Brain microvascular endothelial cell (primary cell): ENCODE measurements at regions not wholly inside any gene's neighbourhood (a gene's known extent, or its start where the extent isn't known, plus 50 kb on each side); places are given as distances from the start of the nearest gene placed in this dataset.
A peak's percentile ranks its signal among the peaks of the same experiment; 100 is the strongest.
"Not testable (repeated sequence)": the region's sequence is repeated elsewhere in the genome, so short reads cannot be mapped to it uniquely, and the experiment has no call there.

Experiments used
- DNase-seq: peaks from one replicate; pipeline ENCODE4 v3.0.0-alpha.2; 2020
- H3K27ac ChIP-seq: fragments of 250-450 bp; sonication (Bioruptor Pico); 2 replicates; pipeline ENCODE4 v1.5.1; 2020; ENCODE audit warnings: mild to moderate bottlenecking, moderate library complexity
- H3K27me3 ChIP-seq: fragments of 250-450 bp; sonication (Bioruptor Pico); replicated peaks from 2 replicates; pipeline ENCODE4 v1.5.1; 2020; ENCODE audit warnings: mild to moderate bottlenecking
- H3K36me3 ChIP-seq: fragments of 250-450 bp; sonication (Bioruptor Pico); replicated peaks from 2 replicates; pipeline ENCODE4 v1.5.1; 2020; ENCODE audit warnings: mild to moderate bottlenecking
- H3K4me3 ChIP-seq: 2 replicates; pipeline ENCODE4 v1.5.1; 2011; ENCODE audit warnings: low read depth, mild to moderate bottlenecking, control low read depth, low read length, moderate library complexity
- CTCF ChIP-seq: IDR thresholded peaks from 2 replicates; pipeline ENCODE4 v1.5.1; 2011; ENCODE audit warnings: low read depth, mild to moderate bottlenecking, moderate library complexity, low read length, control low read depth, inconsistent platforms; ENCODE audit errors: missing control alignments
- in situ Hi-C: cut with HindIII; loops from 2 replicates; pipeline ENCODE4 v1.10.0; 2017; ENCODE audit warnings: low sequenced_read_pairs, low pct_ligation_motif_present

DNA sequence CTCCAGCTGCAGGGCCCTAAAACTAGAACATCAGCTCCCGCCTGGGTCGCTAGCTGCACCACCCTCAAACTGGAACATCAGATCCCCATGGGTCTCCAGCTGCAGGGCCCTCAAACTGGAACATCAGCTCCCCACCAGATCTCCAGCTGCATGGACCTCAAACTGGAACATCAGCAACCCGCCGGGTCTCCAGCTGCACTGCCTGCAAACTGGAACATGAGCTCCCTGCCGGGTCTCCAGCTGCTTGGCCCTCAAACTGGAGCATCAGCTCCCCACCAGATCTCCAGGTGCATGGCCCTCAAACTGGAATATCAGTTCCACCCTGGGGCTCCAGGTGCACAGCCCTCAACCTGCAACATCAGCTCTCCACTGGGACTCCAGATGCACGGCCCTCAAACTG, 82.7 kb downstream of the TFRC start:
- H3K27ac ChIP-seq, in situ Hi-C loops, H3K4me3 ChIP-seq, DNase-seq, H3K36me3 ChIP-seq, H3K27me3 ChIP-seq: not testable (repeated sequence)

- in situ Hi-C loops, DNase-seq, H3K4me3 ChIP-seq, H3K27ac ChIP-seq, H3K27me3 ChIP-seq, H3K36me3 ChIP-seq: not testable (repeated sequence)
Measured at GRCh38 chr3:195996314-195996713, 85.6 kb downstream of the TFRC start.

DNA sequence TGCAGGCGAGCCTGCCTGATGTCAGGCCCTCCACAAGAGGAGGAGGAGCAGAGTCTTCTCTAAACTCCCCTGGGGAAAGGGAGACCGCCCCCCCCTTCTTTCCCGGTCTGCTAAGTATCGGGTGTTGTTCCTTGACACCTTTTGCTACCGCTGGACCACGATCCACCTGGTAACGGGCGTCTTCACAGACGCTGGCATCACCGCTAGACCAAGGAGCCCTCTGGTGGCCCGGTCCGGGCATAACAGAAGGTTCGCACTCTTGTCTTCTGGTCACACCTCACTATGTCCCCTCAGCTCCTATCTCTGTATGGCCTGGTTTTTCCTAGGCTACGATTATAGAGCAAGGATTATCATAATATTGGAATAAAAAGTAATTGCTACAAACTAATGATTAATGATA, 86.0 kb upstream of the TNK2 start:
- H3K27ac ChIP-seq, H3K27me3 ChIP-seq, H3K4me3 ChIP-seq, H3K36me3 ChIP-seq, in situ Hi-C loops: not testable (repeated sequence)
- peak; percentile 45 for TF ChIP-seq CTCF
- DNase-seq: peak; percentile 27

- H3K36me3 ChIP-seq, in situ Hi-C loops, H3K27ac ChIP-seq, DNase-seq, H3K4me3 ChIP-seq, H3K27me3 ChIP-seq: not testable (repeated sequence)
Measured at GRCh38 chr3:195993671-195994070, 85.3 kb upstream of the TNK2 start.

DNA sequence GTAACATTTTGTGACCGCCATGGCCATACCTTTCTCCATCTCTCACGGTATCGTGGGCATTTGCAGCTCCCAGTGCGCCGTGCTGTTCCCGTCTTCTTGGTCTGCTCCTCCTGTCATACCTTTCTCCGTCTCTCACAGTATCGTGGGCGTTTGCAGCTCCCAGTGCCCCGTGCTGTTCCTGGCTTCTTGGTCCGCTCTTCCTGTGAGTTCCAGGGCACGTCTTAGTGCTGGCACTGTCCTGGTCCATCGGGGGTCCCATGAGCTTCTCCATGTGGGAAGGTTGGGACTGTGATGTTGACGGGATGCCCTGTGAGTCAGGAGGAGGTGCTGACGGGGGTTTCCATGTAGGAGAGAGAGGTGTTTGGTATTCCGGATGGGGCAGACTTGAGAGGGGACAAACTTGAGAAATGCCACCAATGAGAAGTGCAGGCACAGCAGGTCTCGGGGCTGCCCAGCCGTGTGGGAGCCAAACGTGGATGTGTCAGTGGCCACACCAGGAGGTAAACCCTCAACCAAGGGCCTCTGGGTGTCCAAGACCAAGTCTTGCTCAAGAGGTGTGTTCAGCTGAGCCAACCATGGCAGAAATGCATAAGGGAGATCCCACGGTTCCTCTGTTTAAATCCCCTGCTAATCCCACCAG, 84.7 kb upstream of the TNK2 start:
- H3K27me3 ChIP-seq, H3K27ac ChIP-seq, DNase-seq, in situ Hi-C loops, H3K4me3 ChIP-seq, H3K36me3 ChIP-seq: not testable (repeated sequence)

GRCh38 chr3:195991986-195992385, 83.6 kb upstream of the TNK2 start:
- DNase-seq, in situ Hi-C loops, H3K27me3 ChIP-seq, H3K4me3 ChIP-seq, H3K36me3 ChIP-seq, H3K27ac ChIP-seq: not testable (repeated sequence)

DNA sequence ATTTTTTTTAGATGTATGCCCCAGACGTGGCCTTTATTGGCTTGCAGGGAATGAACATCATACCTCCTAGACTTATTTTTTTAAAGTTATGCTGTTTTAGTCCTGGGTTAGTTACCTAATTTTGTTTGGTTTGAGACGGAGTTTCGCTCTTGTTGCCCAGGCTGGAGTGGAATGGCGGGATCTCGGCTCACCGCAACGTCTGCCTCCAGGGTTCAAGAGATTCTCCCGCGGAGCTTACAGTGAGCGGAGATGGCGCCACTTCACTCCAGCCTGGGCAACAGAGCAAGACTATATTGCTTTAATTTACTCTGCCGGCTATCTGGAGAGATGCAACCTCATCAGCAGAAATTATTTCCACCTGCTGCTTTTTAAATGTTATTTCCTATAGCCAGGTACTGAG, 82.9 kb upstream of the TNK2 start:
- H3K27ac ChIP-seq, H3K4me3 ChIP-seq, DNase-seq, in situ Hi-C loops, H3K36me3 ChIP-seq, H3K27me3 ChIP-seq: not testable (repeated sequence)

DNA sequence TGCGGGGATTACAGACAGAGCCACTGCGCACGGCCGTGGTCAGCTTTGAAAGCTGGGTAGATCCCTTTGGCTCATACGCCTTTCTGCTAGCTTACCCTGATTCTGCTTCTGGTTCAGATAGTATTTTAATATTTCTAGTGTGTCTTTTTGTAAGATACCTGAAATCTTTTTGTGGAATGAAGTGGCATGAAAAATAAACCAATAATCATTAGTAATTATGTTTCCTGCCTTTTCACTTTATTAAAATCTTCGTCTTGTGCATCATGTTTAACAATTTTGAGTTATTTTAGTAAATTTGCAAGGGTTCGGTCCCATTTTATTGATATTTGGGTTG, 82.5 kb upstream of the TNK2 start:
- H3K27me3 ChIP-seq, H3K27ac ChIP-seq, H3K36me3 ChIP-seq, DNase-seq, in situ Hi-C loops: not testable (repeated sequence)
- H3K4me3 ChIP-seq: peak overlapping the region; percentile 61

DNA sequence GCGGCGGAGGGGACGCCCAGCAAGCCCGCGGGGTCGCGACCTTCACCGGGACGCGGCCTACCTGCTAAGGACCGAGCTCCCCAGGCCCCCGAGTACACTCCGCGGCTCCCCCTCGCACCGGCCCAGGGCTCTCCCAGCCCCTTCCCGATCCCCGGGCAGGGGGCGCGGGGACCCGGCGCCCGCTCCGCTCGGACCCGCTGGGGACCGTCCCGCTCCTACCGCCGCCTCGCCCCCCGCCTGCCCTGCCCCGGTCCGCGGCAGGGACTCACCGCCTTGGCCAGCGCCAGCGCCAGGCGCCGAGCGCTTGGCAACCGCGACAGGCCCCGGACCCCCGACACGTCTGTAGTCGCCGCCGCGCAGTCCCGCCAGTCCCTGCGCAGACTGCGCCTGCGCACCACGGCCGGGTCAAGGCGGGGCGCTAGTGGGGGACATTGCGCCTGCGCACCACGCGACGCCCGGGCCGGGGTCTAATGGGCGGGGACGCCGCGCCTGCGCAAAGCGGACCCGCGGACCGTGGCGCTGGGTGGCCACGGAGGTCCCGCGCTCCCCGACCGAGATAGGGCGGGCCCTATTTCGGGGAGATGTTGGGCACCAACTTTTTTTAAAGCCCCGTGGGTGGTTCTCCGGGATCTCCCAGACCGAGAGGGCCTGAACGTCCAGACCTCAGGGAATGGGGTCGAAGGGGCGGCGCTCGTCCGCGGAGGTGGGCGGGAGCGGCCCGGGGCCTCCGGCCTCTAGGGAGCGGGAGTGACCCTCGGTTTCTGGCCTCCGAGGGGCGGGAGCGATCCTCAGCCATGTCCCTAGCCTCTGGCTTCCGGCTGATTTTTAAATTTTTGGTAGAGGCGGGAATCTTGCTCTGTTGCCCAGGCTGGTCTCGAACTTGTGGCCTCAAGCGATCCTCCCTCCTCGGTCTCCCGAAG, 81.8 kb upstream of the TNK2 start:
- H3K4me3 ChIP-seq: peak overlapping the region; percentile 61
- H3K36me3 ChIP-seq, H3K27ac ChIP-seq, in situ Hi-C loops, H3K27me3 ChIP-seq: not testable (repeated sequence)
- DNase-seq: peak; percentile 72

DNA sequence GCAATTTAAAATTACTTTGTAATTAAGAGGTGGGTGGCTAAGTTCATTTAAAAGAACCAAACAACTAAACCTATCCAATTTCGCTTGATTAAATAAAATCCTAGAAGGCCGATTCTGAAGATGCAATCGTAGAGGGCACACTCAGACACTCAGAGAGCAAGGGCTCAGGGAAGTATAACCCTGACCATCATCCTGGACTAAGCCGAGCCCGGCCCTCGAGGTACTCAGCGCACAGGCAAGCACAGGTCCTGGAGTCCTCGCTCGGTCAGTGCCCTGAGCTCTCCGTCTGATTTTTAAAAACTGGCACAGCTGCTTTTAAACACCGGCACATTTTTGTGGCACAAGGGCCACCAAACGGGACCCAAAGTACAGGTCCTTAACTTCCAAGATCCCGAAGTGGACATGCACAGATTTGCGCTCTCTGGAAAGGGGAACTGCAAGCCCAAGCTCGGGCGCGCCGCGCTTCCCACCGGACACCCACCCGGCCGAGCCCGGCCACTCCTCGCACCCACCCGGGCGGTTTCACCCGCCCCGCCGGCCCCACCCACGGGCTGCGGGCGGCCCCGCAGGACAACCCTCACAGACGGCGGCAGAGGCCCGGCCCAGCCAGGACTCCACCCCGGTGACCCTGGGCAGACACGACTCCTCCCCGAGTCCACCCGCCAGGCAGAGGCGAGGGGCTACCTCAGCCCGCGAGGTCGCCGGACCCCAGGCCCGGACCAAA, 81.0 kb upstream of the TNK2 start:
- DNase-seq, H3K36me3 ChIP-seq, H3K27me3 ChIP-seq, H3K27ac ChIP-seq, in situ Hi-C loops: not testable (repeated sequence)
- peak overlapping the region; percentile 60 for H3K4me3 ChIP-seq

DNA sequence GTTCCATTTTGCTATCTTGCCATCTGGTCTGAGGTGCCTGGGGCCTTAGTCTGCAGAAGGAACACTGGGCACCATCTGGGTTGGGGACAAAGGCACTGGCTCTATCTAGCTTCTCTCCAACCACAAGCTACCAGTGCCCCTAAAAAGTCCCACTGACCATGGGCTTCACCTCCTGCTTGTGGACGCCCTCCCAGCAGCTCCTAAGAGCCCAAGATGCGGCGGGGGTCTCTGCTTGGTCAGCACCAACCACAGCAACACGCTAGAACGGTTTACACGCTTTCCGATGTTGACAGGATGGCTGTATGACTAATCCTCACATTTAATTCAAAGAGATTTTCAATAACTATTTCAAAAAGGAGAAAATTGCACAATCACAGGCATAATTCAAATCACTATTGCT, 80.4 kb upstream of the TNK2 start:
- in situ Hi-C loops, DNase-seq: not testable (repeated sequence)
- H3K4me3 ChIP-seq: peak overlapping the region; percentile 20

GRCh38 chr3:195987001-195987400, 78.7 kb upstream of the TNK2 start:
- H3K36me3 ChIP-seq, in situ Hi-C loops, H3K27me3 ChIP-seq, H3K4me3 ChIP-seq, H3K27ac ChIP-seq, DNase-seq: not testable (repeated sequence)

More for the DNA sequence above, 80.4 kb upstream of the TNK2 start:
- not testable (repeated sequence) for H3K27ac ChIP-seq, H3K27me3 ChIP-seq, H3K36me3 ChIP-seq

GRCh38 chr3:195986576-195986975, 78.2 kb upstream of the TNK2 start:
- in situ Hi-C loops, H3K27me3 ChIP-seq, H3K36me3 ChIP-seq, H3K4me3 ChIP-seq, H3K27ac ChIP-seq, DNase-seq: not testable (repeated sequence)
